A549 (cell line): ENCODE measurements at regions not wholly inside any gene's neighbourhood (a gene's known extent, or its start where the extent isn't known, plus 50 kb on each side); places are given as distances from the start of the nearest gene placed in this dataset.

Experiments used
- ATAC-seq, 2 experiments: fragments of 200-7000 bp in 1 of 2; fragments of >200 bp in 1 of 2; cut with Nextera tagmentation in 1 of 2; cut with Tn5 transposase in 1 of 2; 3 replicates each; pipeline versions ENCODE4 v1.8.0 to v1.9.1; 2018 to 2020; ENCODE audit warnings: mild to moderate bottlenecking in 1 of 2, moderate library complexity in 1 of 2
- CTCF ChIA-PET: fragments of 300-600 bp; sonication (Branson Sonifier 250); formaldehyde crosslinking; extraction: SDS; loops from one replicate; lab custom pipeline; 2021; ENCODE audit warnings: antibody characterized with exemption, inconsistent platforms; lab: Yijun Ruan, JAX
- POLR2A ChIA-PET: fragments of 350-600 bp; formaldehyde crosslinking; extraction: SDS; loops from one replicate; lab custom pipeline; 2021; ENCODE audit warnings: antibody characterized with exemption, inconsistent platforms; lab: Yijun Ruan, JAX
- DNase-seq, 2 experiments: peaks; one replicate each; pipeline versions ENCODE4 v3.0.0 to v3.0.0-alpha.2; 2011 to 2016; ENCODE audit warnings: low read depth in 1 of 2, low spot score in 1 of 2
- FAIRE-seq: peaks from 2 replicates; lab custom pipeline; 2011; peaks lifted over from hg19 to GRCh38; lab: Jason Lieb, UNC
- H3K27ac ChIP-seq, 2 experiments: fragments of >200 bp; sonication (Bioruptor Twin); formaldehyde crosslinking; 3 replicates each; pipeline ENCODE4 v1.5.1; 2016 to 2017
- H3K4me1 ChIP-seq: fragments of >200 bp; sonication (Bioruptor Twin); formaldehyde crosslinking; 3 replicates; pipeline ENCODE4 v1.6.1; 2016
- H3K4me2 ChIP-seq: fragments of >200 bp; sonication (Bioruptor Twin); formaldehyde crosslinking; 3 replicates; pipeline ENCODE4 v1.6.1; 2016
- H3K4me3 ChIP-seq: fragments of >200 bp; sonication (Bioruptor Twin); formaldehyde crosslinking; 3 replicates; pipeline ENCODE4 v1.5.1; 2016
- H3K9me3 ChIP-seq: fragments of >200 bp; sonication (Bioruptor Twin); formaldehyde crosslinking; 3 replicates; pipeline ENCODE4 v1.6.1; 2016
- CBX8 ChIP-seq: fragments of 200-600 bp; sonication (generic); IDR thresholded peaks from 2 replicates; pipeline ENCODE4 v1.6.1; 2016
- EHMT2 ChIP-seq: fragments of 200-600 bp; sonication (generic); IDR thresholded peaks from 2 replicates; pipeline ENCODE4 v1.6.1; 2016; ENCODE audit warnings: antibody characterized with exemption, low read depth, mild to moderate bottlenecking, moderate library complexity
- ESRRA ChIP-seq: fragments of 150-350 bp; IDR thresholded peaks from 2 replicates; pipeline ENCODE4 v1.6.1; 2014; ENCODE audit warnings: mild to moderate bottlenecking, low read length, borderline replicate concordance
- GATA3 ChIP-seq: IDR thresholded peaks from 2 replicates; pipeline ENCODE4 v1.6.1; 2012; ENCODE audit warnings: borderline replicate concordance
- JUN ChIP-seq, 2 experiments: fragments of >200 bp; sonication (Bioruptor Twin); formaldehyde crosslinking; IDR thresholded peaks; 2 replicates in 1 of 2; 3 replicates in 1 of 2; pipeline ENCODE4 v1.6.1; 2016 to 2017
- KDM5A ChIP-seq: fragments of 200-600 bp; sonication (generic); IDR thresholded peaks from 2 replicates; pipeline ENCODE4 v1.6.1; 2016; ENCODE audit warnings: antibody characterized with exemption, mild to moderate bottlenecking
- MAZ ChIP-seq: fragments of 150-350 bp; IDR thresholded peaks from 2 replicates; pipeline ENCODE4 v1.6.1; 2014; ENCODE audit warnings: antibody characterized with exemption, low read depth, low read length, borderline replicate concordance
- NFE2L2 ChIP-seq: fragments of 150-350 bp; conservative IDR thresholded peaks from 2 replicates; pipeline ENCODE4 v1.6.1; 2014; ENCODE audit warnings: low read length
- NPAS2 ChIP-seq: fragments of 250-450 bp; sonication (Bioruptor Pico); IDR thresholded peaks from 2 replicates; pipeline ENCODE4 v1.8.0; 2022; ENCODE audit warnings: mild to moderate bottlenecking, moderate library complexity, borderline replicate concordance
- PBX3 ChIP-seq: IDR thresholded peaks from 2 replicates; pipeline ENCODE4 v1.6.1; 2012
- RCOR1 ChIP-seq: fragments of 150-350 bp; IDR thresholded peaks from 2 replicates; pipeline ENCODE4 v1.6.1; 2014; ENCODE audit warnings: antibody characterized with exemption, low read length, low read depth
- RFX5 ChIP-seq: fragments of 450-650 bp; IDR thresholded peaks from 2 replicates; pipeline ENCODE4 v1.7.1; 2014; ENCODE audit warnings: antibody characterized with exemption, mild to moderate bottlenecking, moderate library complexity
- SMC3 ChIP-seq: fragments of >200 bp; sonication (Bioruptor Twin); formaldehyde crosslinking; IDR thresholded peaks from 3 replicates; pipeline ENCODE4 v1.6.1; 2018; ENCODE audit warnings: inconsistent platforms
- TFCP2L1 ChIP-seq: fragments of 250-450 bp; sonication (Bioruptor Pico); IDR thresholded peaks from 2 replicates; pipeline ENCODE4 v1.5.0; 2021; ENCODE audit warnings: mild to moderate bottlenecking
- ZC3H11A ChIP-seq: fragments of 450-650 bp; IDR thresholded peaks from 2 replicates; pipeline ENCODE4 v1.6.1; 2014; ENCODE audit warnings: antibody characterized with exemption, mild to moderate bottlenecking
- ZNF302 ChIP-seq: fragments of 250-450 bp; sonication (Bioruptor Pico); IDR thresholded peaks from 2 replicates; pipeline ENCODE4 v1.9.0; 2021; ENCODE audit warnings: inconsistent platforms, mild to moderate bottlenecking, moderate library complexity
- WGBS: methylation state at CpG from one replicate; pipeline ENCODE4 v1.1.6; 2017; ENCODE audit errors: missing lambda C conversion rate; 5-methylcytosine and 5-hydroxymethylcytosine counted together
- TF ChIP-seq, protein P1 (sequence below): fragments of 450-650 bp; IDR thresholded peaks from 2 replicates; pipeline ENCODE4 v1.6.1; 2014; ENCODE audit warnings: antibody characterized with exemption
- TF ChIP-seq, protein P2 (sequence below): fragments of >200 bp; sonication (Bioruptor Twin); formaldehyde crosslinking; IDR thresholded peaks from 3 replicates; pipeline ENCODE4 v1.6.1; 2016
- TF ChIP-seq, protein P3 (sequence below): fragments of 150-350 bp; IDR thresholded peaks from 2 replicates; pipeline ENCODE4 v1.6.1; 2014; ENCODE audit warnings: low read depth, mild to moderate bottlenecking, low read length
- TF ChIP-seq, protein P4 (sequence below): fragments of 250-450 bp; sonication (Bioruptor Pico); IDR thresholded peaks from 2 replicates; pipeline ENCODE4 v1.5.0; 2021; ENCODE audit warnings: mild to moderate bottlenecking, moderate library complexity, borderline replicate concordance

GRCh38 chr3:111465081-111465670 is 76.8 kb upstream of the CD96 start:
- 12% methylated on average over 2 of the region's 2 CpGs for WGBS
- POLR2A ChIA-PET, result no interaction called here

DNA sequence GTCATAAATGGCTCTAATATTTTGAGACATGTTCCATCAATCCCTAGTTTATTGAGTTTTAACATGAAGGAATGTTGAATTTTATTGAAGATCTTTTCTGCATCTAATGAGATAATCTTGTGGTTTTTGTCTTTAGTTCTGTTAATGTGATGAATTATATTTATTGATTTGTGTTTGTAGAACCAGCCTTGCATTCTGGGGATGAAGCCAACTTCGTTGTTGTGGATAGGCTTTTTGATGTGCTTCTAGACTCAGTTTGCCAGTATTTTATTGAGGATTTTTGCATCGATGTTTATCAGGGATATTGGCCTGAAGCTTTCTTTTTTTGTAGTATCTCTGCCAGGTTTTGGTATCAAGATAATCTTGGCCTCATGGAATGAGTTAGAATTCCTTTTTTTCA is 72.0 kb upstream of the CD96 start:
- no peak for DNase-seq
- H3K4me2 ChIP-seq, result no peak overlapping the region
- TF ChIP-seq TFCP2L1 (CRISPR knock-in tag), result no peak
- TF ChIP-seq, protein P1, sequence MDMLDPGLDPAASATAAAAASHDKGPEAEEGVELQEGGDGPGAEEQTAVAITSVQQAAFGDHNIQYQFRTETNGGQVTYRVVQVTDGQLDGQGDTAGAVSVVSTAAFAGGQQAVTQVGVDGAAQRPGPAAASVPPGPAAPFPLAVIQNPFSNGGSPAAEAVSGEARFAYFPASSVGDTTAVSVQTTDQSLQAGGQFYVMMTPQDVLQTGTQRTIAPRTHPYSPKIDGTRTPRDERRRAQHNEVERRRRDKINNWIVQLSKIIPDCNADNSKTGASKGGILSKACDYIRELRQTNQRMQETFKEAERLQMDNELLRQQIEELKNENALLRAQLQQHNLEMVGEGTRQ, result no peak
- TF ChIP-seq NFE2L2, result no peak
- TF ChIP-seq, protein P2, sequence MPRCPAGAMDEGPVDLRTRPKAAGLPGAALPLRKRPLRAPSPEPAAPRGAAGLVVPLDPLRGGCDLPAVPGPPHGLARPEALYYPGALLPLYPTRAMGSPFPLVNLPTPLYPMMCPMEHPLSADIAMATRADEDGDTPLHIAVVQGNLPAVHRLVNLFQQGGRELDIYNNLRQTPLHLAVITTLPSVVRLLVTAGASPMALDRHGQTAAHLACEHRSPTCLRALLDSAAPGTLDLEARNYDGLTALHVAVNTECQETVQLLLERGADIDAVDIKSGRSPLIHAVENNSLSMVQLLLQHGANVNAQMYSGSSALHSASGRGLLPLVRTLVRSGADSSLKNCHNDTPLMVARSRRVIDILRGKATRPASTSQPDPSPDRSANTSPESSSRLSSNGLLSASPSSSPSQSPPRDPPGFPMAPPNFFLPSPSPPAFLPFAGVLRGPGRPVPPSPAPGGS, result no peak
- TF ChIP-seq ZNF302 (CRISPR knock-in tag), result no peak
- TF ChIP-seq ESRRA, result no peak
- TF ChIP-seq EHMT2, result no peak
- no peak for TF ChIP-seq MAZ
- no peak for TF ChIP-seq JUN (IDR thresholded peaks at IDR 0.05)
- TF ChIP-seq ZC3H11A, result no peak
- no peak for TF ChIP-seq RFX5
- no peak for TF ChIP-seq PBX3
- TF ChIP-seq, protein P3, sequence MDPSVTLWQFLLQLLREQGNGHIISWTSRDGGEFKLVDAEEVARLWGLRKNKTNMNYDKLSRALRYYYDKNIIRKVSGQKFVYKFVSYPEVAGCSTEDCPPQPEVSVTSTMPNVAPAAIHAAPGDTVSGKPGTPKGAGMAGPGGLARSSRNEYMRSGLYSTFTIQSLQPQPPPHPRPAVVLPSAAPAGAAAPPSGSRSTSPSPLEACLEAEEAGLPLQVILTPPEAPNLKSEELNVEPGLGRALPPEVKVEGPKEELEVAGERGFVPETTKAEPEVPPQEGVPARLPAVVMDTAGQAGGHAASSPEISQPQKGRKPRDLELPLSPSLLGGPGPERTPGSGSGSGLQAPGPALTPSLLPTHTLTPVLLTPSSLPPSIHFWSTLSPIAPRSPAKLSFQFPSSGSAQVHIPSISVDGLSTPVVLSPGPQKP, result no peak
- no peak for TF ChIP-seq RCOR1
- CTCF ChIA-PET, result no interaction called here
- H3K4me1 ChIP-seq, result no peaks in the 10 kb centered on the region
- ATAC-seq, result no peak
- FAIRE-seq, result no peak
- 0 out of 3 replicates have a peak, but pooled peaks cover 6% of the 10 kb centered on the region for H3K9me3 ChIP-seq
- WGBS, result 1% methylated on average over 2 of the region's 2 CpGs
- no peak overlapping the region for H3K27ac ChIP-seq
- POLR2A ChIA-PET, result no interaction called here
- no peak overlapping the region for H3K4me3 ChIP-seq

More at GRCh38 chr3:111465081-111465670, 76.8 kb upstream of the CD96 start:
- no peak for DNase-seq
- no peak for FAIRE-seq
- CTCF ChIA-PET, result interaction anchor here (1.6 kb wide), 1 partner anchor 19 kb away, joined by 4 read pairs; no protein-coding TSS in a partner anchor
- Histone ChIP-seq H3K27ac (no peak overlapping the region), H3K4me1 (no peaks in the 10 kb centered on the region), H3K9me3 (no peaks in the 10 kb centered on the region), H3K4me3 (no peak overlapping the region), H3K4me2 (no peak overlapping the region)
- TF ChIP-seq SMC3 (no peak), GATA3 (no peak), KDM5A (no peak), NPAS2 (CRISPR knock-in tag) (no peak), CBX8 (no peak)
- TF ChIP-seq, protein P2, result no peak
- TF ChIP-seq, protein P4, sequence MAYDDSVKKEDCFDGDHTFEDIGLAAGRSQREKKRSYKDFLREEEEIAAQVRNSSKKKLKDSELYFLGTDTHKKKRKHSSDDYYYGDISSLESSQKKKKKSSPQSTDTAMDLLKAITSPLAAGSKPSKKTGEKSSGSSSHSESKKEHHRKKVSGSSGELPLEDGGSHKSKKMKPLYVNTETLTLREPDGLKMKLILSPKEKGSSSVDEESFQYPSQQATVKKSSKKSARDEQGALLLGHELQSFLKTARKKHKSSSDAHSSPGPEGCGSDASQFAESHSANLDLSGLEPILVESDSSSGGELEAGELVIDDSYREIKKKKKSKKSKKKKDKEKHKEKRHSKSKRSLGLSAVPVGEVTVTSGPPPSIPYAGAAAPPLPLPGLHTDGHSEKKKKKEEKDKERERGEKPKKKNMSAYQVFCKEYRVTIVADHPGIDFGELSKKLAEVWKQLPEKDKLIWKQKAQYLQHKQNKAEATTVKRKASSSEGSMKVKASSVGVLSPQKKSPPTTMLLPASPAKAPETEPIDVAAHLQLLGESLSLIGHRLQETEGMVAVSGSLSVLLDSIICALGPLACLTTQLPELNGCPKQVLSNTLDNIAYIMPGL (CRISPR knock-in tag), result no peak
- ATAC-seq, result no peak
